CD4-positive, alpha-beta T cell (primary cell): ENCODE measurements at regions not wholly inside any gene's neighbourhood (a gene's known extent, or its start where the extent isn't known, plus 50 kb on each side); places are given as distances from the start of the nearest gene placed in this dataset.

Experiments
- ATAC-seq: fragments of 200-7000 bp; cut with Tn5 transposase; one replicate; pipeline ENCODE4 v1.10.0; 2022; ENCODE audit warnings: mild to moderate bottlenecking; ENCODE audit not compliant: poor library complexity
- CTCF ChIA-PET: fragments of 350-600 bp; sonication (Branson Sonifier 250); formaldehyde crosslinking; loops from one replicate; lab custom pipeline; 2021; ENCODE audit warnings: antibody characterized with exemption, inconsistent platforms; lab: Charles Lee
- POLR2A ChIA-PET: fragments of 350-600 bp; sonication (Branson Sonifier 250); formaldehyde crosslinking; loops from one replicate; lab custom pipeline; 2021; ENCODE audit warnings: antibody characterized with exemption, inconsistent platforms; lab: Charles Lee
- DNase-seq, 14 experiments: peaks; one replicate each; pipeline ENCODE4 v3.0.0-alpha.2; 2013 to 2020; ENCODE audit warnings: mixed read lengths in 2 of 14
- H3K27ac ChIP-seq, 2 donors: one replicate each; pipeline versions ENCODE4 v1.5.1 to v1.7.0; 2013; ENCODE audit warnings: low read length in 2 of 2, low read depth in 1 of 2, mild to moderate bottlenecking in 1 of 2
- H3K27me3 ChIP-seq, 2 experiments: 1 replicate in 1 of 2; 2 replicates in 1 of 2; pipeline versions ENCODE4 v1.6.1 to v1.7.0; 2013; ENCODE audit warnings: low read length in 2 of 2, control low read depth in 1 of 2, mild to moderate bottlenecking in 1 of 2, moderate library complexity in 1 of 2; ENCODE audit not compliant: insufficient read depth in 2 of 2, control insufficient read depth in 1 of 2
- H3K36me3 ChIP-seq: one replicate; pipeline ENCODE4 v1.6.1; 2013; ENCODE audit warnings: low read length, control low read depth; ENCODE audit not compliant: insufficient read depth
- H3K4me1 ChIP-seq: one replicate; pipeline ENCODE4 v1.6.1; 2013; ENCODE audit warnings: low read length, control low read depth; ENCODE audit not compliant: insufficient read depth
- H3K4me3 ChIP-seq: one replicate; pipeline ENCODE4 v1.5.1; 2013; ENCODE audit warnings: mild to moderate bottlenecking, low read length, moderate library complexity
- H3K9me3 ChIP-seq, 2 experiments: 1 replicate in 1 of 2; 2 replicates in 1 of 2; pipeline versions ENCODE4 v1.6.1 to v1.7.0; 2013; ENCODE audit warnings: low read length in 2 of 2, mild to moderate bottlenecking in 2 of 2, control low read depth in 1 of 2, moderate library complexity in 1 of 2; ENCODE audit not compliant: control insufficient read depth in 1 of 2, insufficient read depth in 1 of 2
- H3K27ac Mint-ChIP-seq: one replicate; pipeline ENCODE4 v1.8.0; 2020; ENCODE audit warnings: mixed read lengths
- H3K27me3 Mint-ChIP-seq: one replicate; pipeline ENCODE4 v1.8.0; 2021; ENCODE audit warnings: mixed read lengths
- H3K36me3 Mint-ChIP-seq: one replicate; pipeline ENCODE4 v1.8.0; 2021; ENCODE audit warnings: low read depth, mixed read lengths
- H3K4me1 Mint-ChIP-seq: one replicate; pipeline ENCODE4 v1.8.0; 2021; ENCODE audit warnings: low read depth, mixed read lengths
- H3K4me3 Mint-ChIP-seq: one replicate; pipeline ENCODE4 v1.8.0; 2020; ENCODE audit warnings: mild to moderate bottlenecking, mixed read lengths
- H3K9me3 Mint-ChIP-seq: one replicate; pipeline ENCODE4 v1.8.0; 2020; ENCODE audit warnings: mixed read lengths
- intact Hi-C, 2 experiments: fragments of 100-400 bp; cut with DNase I in 1 of 2; cut with micrococcal nuclease in 1 of 2; formaldehyde crosslinking; loops; one replicate each; pipeline versions ENCODE4 v1.15.1 to v1.9.0; 2023 to 2025; cut with DNase I, micrococcal nuclease
- TF ChIP-seq, protein P1 (sequence below): fragments of 200-600 bp; IDR thresholded peaks from one replicate; pipeline ENCODE4 v1.8.0; 2022; ENCODE audit warnings: antibody characterized with exemption, mild to moderate bottlenecking

DNA sequence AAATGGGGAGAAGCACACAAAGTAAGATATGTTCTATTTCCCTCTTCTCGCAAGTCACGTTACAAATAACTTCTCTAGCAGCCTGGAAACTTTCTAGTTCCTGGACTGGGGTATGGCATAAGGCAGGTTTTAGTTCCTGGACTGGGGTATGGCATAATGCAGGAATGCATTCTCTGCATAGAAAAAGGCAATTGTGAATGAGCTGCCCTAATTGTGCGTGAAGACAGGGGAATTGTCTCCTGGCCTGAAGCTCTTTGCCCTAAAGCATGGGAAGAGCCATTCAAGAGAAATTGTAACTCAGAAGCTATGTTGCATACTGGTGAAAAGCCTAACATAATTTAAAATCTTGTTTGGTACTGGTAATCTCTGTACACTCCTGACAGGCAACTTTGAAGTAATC, 54.3 kb upstream of the CBLB start:
- ChIA-PET POLR2A (no interaction called here), CTCF (no interaction called here)
- Mint-ChIP-seq H3K9me3 (peaks cover 16% of the 10 kb centered on the region), H3K27ac (no peak overlapping the region), H3K4me1 (peaks cover 15% of the 10 kb centered on the region), H3K36me3 (peaks cover 9% of the 10 kb centered on the region), H3K27me3 (no peaks in the 10 kb centered on the region), H3K4me3 (no peak overlapping the region)
- Histone ChIP-seq H3K27ac (no peak overlapping the region), H3K4me1 (no peaks in the 10 kb centered on the region), H3K36me3 (no peaks in the 10 kb centered on the region), H3K27me3 (no peaks in the 10 kb centered on the region), H3K4me3 (no peak overlapping the region), H3K9me3 (peaks cover 0 to 6% of the 10 kb centered on the region in 2 experiments)
- intact Hi-C loops: no loop called here
- TF ChIP-seq, protein P1, sequence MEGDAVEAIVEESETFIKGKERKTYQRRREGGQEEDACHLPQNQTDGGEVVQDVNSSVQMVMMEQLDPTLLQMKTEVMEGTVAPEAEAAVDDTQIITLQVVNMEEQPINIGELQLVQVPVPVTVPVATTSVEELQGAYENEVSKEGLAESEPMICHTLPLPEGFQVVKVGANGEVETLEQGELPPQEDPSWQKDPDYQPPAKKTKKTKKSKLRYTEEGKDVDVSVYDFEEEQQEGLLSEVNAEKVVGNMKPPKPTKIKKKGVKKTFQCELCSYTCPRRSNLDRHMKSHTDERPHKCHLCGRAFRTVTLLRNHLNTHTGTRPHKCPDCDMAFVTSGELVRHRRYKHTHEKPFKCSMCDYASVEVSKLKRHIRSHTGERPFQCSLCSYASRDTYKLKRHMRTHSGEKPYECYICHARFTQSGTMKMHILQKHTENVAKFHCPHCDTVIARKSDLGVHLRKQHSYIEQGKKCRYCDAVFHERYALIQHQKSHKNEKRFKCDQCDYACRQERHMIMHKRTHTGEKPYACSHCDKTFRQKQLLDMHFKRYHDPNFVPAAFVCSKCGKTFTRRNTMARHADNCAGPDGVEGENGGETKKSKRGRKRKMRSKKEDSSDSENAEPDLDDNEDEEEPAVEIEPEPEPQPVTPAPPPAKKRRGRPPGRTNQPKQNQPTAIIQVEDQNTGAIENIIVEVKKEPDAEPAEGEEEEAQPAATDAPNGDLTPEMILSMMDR: no peak
- DNase-seq (no peak), ATAC-seq (no peak)

DNA sequence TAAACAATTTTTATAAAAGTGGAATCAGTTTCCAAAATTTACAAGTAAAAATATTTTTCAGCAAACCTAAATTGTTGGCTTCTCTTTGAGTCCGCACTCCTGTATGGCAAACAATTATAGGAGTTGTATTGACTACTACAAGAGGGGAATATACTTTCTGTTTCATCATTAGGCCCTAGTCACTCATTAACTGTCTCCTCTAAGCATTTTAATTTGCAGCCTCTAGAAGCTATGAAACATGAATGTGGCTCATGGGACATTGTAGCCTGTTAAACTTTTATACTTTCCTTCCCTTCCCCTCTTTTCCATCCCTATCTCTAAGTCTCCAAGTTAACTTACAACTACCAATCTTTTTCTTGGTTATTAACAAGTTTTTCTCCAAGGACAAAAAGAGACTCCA, 58.9 kb upstream of the CBLB start:
- ChIA-PET CTCF (no interaction called here), POLR2A (no interaction called here)
- DNase-seq (no peak), ATAC-seq (no peak)
- H3K36me3 ChIP-seq: no peaks in the 10 kb centered on the region
- intact Hi-C loops: no loop called here
- Mint-ChIP-seq H3K36me3 (no peaks in the 10 kb centered on the region), H3K9me3 (no peaks in the 10 kb centered on the region), H3K4me3 (no peak overlapping the region), H3K27ac (no peak overlapping the region), H3K4me1 (no peaks in the 10 kb centered on the region), H3K27me3 (no peaks in the 10 kb centered on the region)
- no peak overlapping the region for H3K4me3 ChIP-seq
- no peaks in the 10 kb centered on the region for H3K4me1 ChIP-seq
- no peaks in the 10 kb centered on the region for H3K27me3 ChIP-seq
- H3K27ac ChIP-seq: no peak overlapping the region
- TF ChIP-seq, protein P1: no peak
- peaks cover 0 to 3% of the 10 kb centered on the region in 2 experiments for H3K9me3 ChIP-seq

DNA sequence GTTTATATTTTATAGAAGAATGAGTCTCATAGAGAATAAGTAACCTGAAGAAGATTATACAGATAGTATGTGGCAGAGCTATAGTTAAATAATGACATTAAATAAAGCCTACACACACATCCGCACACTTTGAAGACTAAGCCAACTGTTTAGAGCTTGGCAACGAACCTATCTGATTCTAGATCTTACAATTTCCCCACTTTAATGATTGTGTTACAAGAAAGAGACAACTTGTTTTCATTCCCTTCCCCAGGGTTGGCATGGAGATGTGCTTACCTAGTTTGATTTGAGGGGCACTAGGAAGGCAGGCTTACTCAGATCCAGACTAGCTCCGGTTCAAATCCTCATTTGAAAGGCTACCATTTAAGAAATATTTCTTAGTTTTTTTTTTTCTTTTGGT, 61.9 kb upstream of the CBLB start:
- Histone ChIP-seq H3K36me3 (no peaks in the 10 kb centered on the region), H3K27me3 (no peaks in the 10 kb centered on the region), H3K9me3 (peaks cover 0 to 3% of the 10 kb centered on the region in 2 experiments), H3K27ac (no peak overlapping the region), H3K4me1 (no peaks in the 10 kb centered on the region), H3K4me3 (no peak overlapping the region)
- Mint-ChIP-seq H3K27ac (no peak overlapping the region), H3K27me3 (no peaks in the 10 kb centered on the region), H3K36me3 (no peaks in the 10 kb centered on the region), H3K9me3 (peaks cover 2% of the 10 kb centered on the region), H3K4me3 (no peak overlapping the region), H3K4me1 (no peaks in the 10 kb centered on the region)
- TF ChIP-seq, protein P1: no peak
- ATAC-seq: no peak
- ChIA-PET POLR2A (no interaction called here), CTCF (no interaction called here)
- intact Hi-C loops: no loop called here
- no peak for DNase-seq
